Right lobe of liver (tissue), 4 donors: ENCODE measurements at regions not wholly inside any gene's neighbourhood (a gene's known extent, or its start where the extent isn't known, plus 50 kb on each side); places are given as distances from the start of the nearest gene placed in this dataset.

ENCODE experiments used
- CTCF ChIP-seq, 4 donors: fragments of 200-600 bp in 3 of 4; fragments of 450-650 bp in 1 of 4; IDR thresholded peaks; one replicate each; pipeline versions ENCODE4 v1.5.1 to v1.8.0; 2016 to 2022; ENCODE audit warnings: antibody characterized with exemption in 4 of 4, mild to moderate bottlenecking in 2 of 4
- POLR2A ChIP-seq: fragments of 450-650 bp; IDR thresholded peaks from one replicate; pipeline ENCODE4 v1.6.1; 2017; ENCODE audit warnings: antibody characterized with exemption, mild to moderate bottlenecking
- donor health status: DM: no; HTN: no; CAD: no.
- donor health status: DM: no; HTN: no; CAD: no.
- donor health status: DM: no; HTN: yes; CAD: no.

DNA sequence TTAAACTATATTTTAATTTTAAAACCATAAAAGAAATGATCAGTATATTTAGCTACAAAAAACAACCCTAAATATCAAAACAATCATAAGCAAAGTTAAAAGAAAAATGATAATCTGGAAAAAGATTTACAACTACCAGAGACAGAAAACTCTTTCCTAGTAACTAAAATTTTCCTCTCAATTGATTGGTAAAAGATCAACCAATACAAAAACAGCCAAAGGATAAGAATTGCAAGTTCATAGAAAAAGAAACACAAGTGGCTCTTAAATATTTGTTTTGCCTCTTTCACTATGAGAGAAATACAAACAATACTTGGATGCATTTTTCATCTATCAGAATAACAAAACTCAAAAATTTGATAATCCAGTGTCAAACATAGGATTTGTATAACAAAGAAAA lies 101.8 kb upstream of the ZC3H15 start:
- TF ChIP-seq CTCF (IDR thresholded peaks at IDR 0.05): no peak
- no peak for TF ChIP-seq POLR2A
